ENCODE measurements at regions not wholly inside any gene's neighbourhood (a gene's known extent, or its start where the extent isn't known, plus 50 kb on each side); places are given as distances from the start of the nearest gene placed in this dataset.
"Not testable (repeated sequence)": the region's sequence is repeated elsewhere in the genome, so short reads cannot be mapped to it uniquely, and the experiment has no call there.

DNA sequence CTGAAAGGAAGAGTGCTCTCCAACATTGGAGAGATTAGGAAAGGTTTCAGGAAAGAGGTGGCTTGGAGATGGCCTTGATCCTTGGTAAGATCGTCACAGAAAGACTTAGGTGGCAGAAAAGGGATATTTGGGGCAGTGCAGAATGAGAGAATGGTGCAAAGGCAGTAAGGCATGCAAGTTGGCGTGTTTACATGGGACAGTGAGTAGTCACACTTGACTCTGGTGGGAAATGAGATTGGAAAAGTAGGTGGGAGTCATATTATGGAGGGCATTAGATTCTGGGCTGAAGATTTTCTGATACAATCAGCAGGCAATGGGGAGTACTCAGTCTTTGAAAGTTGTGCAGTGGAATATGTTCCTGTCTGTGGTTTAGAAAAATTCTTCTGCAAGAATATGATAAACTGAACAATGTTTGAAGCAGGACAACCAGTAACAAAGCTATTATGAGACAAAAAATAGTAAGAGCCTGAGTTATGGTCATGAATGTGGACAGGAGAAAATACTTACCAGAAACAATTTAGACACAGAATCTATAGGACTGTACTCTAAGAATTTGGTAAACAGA lies 76.2 kb upstream of the ANKRD55 start:
- DNase-seq, result no peak

DNA sequence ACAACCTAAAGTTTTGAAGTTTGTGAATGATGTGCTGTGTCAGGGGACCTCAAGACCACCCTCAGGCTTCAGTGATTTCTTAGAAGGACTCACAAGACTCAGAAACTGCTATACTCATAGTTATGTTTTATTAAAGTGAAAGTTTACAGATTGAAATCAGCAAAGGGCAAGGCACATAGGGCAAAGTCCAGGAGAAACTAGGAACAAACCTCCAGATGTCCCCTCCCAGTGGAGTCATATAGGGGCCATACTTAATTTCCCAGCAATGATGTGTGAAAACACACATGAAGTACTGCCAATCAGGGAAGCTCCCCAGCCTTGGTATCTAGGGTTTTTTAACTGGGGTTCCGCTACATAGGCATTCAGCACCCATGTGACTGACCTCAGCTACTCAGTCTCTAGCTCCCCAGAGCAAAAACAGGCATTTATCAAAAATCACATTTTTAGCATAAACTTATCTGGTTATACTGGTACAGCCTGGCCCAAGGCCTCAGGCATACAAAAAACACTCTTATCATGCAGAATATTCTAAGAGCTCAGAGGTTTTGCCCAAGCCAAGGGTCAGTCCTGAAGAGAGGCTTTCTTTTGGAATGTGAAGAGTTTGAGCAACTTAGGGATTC lies 74.7 kb upstream of the ANKRD55 start:
- no peak for DNase-seq

GRCh38 chr5:56306433-56307150 lies 73.5 kb upstream of the ANKRD55 start:
- no peak for DNase-seq

DNA sequence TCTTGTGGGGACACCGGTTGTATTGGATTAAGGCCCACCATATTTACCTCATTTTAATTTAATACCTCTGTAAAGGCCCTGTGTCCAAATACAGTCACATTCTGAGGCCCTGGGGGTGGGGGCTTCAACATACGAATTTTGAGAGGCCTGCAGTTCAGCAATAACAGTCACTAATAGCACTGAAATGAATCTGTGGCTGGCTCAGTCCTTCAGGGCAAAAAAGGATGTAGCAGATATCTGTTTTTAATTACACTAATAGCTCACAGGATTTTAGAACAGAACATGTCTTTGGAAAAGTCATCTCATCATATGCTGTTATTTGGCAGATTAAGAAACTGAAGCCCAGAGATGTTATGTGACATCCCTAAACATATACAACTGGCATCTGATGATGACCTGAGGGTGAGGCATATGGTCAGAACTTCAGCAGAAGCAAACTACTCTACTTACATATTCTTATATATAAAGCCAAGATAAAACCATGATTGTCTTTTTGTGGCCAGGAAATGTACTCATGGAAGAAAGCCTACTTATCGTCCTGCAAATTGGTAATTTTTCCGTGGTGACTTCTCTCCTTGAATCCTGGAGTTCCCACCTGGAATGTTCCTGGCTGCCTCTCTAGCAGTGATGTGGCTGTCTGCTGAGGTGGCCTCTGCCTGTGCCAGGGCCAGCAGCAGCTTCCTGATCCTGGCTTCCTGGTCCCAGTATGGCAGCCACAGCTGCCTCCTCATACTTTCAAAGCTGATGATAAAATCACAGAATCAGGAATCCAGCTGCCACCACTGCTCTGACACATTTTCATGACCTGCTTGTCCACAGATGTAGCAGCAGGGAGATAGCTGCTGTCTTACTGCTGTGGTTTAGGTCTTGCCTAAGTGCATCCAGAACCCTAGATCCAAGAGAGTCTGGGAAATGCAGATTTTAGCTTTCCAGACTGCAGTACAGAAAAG lies 72.1 kb upstream of the ANKRD55 start:
- no peak for DNase-seq

- no peak for DNase-seq
Measured at GRCh38 chr5:56303511-56303910, 70.4 kb upstream of the ANKRD55 start.

- no peak for DNase-seq
Measured at GRCh38 chr5:56302027-56302426, 68.9 kb upstream of the ANKRD55 start.

GRCh38 chr5:56301069-56301468 lies 67.9 kb upstream of the ANKRD55 start:
- DNase-seq, result no peak

- DNase-seq, result no peak
Measured at GRCh38 chr5:56299212-56299611, 66.1 kb upstream of the ANKRD55 start.

DNA sequence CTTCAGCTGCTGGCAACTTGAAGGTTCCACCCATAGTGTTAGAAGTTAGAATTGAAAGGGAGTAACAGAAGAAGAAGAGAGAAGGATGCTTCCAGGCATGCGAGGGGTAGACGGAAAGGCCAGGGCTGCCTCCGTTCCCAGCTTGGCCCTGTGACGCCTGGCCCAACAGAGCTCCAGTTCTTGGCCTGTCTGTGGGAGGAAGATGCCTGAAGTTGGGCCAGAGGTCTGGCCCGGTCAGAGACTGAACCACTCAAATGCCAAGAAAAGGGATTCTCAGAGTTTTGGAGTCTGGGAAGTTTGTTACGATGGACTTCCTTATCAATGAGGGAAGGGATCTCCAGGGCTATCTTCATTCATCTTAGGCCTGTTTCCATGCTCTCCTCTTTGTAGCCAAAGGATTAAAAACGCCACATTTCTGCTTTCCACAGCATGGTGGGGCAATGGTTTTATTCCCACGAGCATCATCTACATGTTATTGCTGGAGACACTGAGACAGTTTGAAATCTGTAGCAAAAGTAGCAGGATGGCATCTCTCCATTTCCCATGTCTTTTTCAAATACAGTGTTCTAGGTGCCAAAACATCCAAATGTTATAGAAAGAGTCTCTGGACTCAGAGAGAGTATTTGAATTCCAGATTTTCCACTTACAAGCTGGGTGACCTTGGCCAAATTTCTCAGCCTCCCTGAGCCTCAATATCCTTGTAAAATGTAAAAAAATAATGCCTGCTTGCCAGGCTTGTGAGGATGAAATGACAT lies 65.4 kb upstream of the ANKRD55 start:
- DNase-seq, result no peak

- no peak for DNase-seq
Measured at GRCh38 chr5:56297851-56298250, 64.7 kb upstream of the ANKRD55 start.

- not testable (repeated sequence) for DNase-seq
Measured at GRCh38 chr5:56295311-56295710, 62.2 kb upstream of the ANKRD55 start.

GRCh38 chr5:56294354-56294753 lies 61.2 kb upstream of the ANKRD55 start:
- DNase-seq, result no peak

DNA sequence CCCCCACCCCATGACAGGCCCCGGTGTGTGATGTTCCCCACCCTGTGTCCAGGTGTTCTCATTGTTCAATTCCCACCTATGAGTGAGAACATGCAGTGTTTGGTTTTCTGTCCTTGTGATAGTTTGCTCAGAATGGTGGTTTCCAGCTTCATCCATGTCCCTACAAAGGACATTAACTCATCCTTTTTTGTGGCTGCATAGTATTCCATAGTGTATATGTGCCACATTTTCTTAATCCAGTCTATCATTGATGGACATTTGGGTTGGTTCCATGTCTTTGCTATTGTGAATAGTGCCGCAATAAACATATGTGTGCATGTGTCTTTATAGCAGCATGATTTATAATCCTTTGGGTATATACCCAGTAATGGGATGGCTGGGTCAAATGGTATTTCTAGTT lies 59.7 kb upstream of the ANKRD55 start:
- DNase-seq, result not testable (repeated sequence)

DNA sequence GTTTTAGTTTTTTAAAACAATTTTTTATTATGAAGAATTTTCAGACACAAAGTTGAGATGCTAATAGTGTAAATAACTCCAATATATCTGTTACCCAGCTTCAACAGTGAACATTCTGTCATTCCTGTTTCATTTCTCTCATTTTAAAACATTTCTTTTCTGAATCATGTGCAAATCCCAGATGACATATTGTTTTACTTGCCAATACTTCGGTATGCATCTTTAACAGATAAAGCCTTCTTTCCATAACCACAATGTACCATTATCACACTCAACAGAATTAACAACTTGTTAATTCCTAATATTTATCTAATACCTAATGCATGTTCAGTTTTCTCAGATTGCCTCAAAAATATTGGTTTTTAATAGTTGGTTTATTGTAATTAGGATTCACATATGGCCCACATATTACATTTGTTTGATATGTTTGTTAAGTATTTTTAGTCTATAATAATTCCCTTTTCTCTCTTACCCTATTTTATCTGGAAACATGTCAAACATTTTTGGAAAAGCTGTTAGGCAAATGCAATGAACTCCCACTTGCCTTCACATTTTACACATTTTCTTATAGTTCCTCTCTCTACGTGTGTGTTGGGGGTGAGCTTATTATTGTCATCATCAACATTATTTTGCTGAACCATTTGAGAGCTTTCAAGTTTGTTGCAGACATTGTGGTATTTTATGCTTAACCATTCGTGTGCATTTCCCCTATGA lies 58.7 kb upstream of the ANKRD55 start:
- no peak for DNase-seq

GRCh38 chr5:56291079-56291643 lies 58.0 kb upstream of the ANKRD55 start:
- no peak for DNase-seq

DNA sequence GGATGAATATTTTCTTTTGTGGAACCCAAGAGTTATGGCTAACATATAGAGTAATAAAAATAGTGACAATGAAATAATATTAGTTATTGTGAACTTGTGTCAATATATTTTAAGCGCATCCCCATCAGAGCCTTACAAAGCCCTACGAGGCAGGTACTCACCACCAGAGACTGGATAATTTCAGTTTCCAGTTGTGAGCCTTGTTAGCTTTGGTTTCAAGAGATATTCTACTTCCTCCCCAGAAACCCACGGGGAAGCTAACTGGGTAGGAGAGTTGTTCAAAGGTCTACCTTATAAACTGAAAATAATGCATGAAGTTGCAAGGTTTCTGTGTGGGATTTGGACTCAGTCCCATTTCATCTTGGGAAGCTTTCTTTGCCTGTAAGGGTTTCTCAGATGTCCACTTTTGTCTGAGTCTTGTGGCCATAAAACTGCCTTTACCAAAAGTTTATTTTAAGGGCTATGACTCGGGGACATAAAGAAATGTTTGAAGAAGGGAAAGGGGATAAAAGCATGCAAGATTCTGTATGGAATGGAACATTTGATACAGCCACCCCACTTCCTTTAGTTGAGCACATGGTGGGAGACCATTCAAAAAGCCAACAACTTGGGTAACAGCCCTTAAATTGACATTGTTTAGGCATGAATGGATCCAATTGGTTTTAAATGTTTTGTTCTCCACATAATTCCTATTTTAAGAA lies 57.4 kb upstream of the ANKRD55 start:
- no peak for DNase-seq

- DNase-seq, result no peak
Measured at GRCh38 chr5:56289602-56289987, 56.5 kb upstream of the ANKRD55 start.

GRCh38 chr5:56288873-56289601 lies 55.9 kb upstream of the ANKRD55 start:
- DNase-seq, result no peak

- no peak for DNase-seq
Measured at GRCh38 chr5:56286015-56286884, 53.1 kb upstream of the ANKRD55 start.
